ENCODE measurements at regions not wholly inside any gene's neighbourhood (a gene's known extent, or its start where the extent isn't known, plus 50 kb on each side); places are given as distances from the start of the nearest gene placed in this dataset.
"Not testable (repeated sequence)": the region's sequence is repeated elsewhere in the genome, so short reads cannot be mapped to it uniquely, and the experiment has no call there.

DNA sequence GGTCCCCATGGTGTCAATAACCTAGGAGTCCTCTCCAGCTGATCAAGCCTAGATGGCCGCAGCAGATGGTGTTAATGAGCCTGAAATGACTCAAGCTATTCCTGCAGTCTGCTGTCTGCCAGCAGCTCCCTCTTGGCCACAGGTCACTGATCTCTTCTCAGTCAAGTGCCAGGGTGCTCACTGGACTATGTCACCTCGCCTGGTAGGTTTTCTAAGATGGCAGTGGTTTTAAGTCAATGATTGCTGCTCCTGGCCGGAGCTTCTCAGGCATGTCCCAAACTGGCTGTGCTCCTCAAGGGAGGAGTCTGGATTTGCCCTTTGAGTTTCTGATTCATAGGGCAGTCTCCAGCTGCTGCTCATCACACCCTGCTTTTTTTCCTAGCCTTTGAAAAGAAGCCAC is 58.6 kb upstream of the SHISA6 start:
- peak; percentile 10 for DNase-seq (ENCODE audit: low read depth)

DNA sequence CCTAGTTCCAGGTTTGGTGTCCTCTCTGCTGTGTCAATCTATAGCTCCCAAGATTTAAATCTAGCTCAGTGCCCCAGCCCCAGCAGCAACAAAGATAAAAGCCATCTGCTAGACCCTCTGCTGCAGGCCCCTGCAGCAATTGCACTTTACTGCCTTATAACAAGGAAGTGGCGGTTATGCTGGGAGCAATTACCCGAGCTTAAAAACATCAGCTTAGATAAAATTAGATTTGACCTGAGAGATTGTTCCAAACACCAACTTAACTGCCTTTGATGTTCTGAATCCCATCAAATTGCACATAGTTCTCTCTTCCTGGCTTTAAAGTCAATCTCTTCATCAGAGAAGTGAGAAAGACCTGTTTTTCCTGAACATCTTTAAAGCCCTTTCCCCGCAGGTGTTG is 62.4 kb upstream of the SHISA6 start:
- no peak for DNase-seq (ENCODE audit: low read depth)

DNA sequence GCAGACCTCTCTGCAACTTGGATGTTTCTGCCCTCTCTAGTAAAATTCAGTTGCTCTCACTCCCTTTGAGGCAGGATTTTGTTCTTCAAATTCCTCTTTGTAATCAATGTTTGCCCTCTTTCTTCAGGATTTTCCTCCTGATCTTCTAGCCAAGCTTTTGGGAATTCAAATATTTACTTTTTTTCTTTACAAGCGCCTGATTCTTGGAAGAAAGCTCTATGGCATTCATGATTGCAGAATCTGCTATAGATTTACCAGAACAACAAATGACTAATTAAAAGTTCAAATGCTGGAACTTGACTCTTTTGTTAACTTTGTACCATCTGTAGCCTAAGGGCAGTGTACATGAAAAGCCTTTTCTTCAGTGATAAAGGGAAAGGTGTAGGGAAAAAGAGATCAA is 63.7 kb upstream of the SHISA6 start:
- no peak for DNase-seq (ENCODE audit: low read depth)

DNA sequence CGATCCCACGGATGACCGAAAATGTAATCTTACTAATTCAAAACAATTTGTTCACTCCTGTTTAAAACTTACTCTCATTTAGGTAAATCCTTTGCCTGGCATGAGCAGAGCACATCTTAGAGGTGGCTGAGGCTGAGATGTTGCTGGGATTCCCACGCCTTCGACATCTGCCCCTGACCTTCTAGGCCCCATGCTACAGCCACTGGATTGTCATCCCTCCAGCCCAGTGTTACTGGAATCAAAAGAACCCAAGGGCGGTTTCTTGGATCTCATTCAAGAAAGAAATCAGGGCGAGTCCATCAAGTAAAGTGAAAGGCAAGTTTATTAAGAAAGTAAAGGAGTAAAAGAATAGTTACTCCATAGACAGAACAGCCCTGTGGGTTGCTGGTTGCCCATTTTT is 64.5 kb upstream of the SHISA6 start:
- DNase-seq (ENCODE audit: low read depth) = no peak

DNA sequence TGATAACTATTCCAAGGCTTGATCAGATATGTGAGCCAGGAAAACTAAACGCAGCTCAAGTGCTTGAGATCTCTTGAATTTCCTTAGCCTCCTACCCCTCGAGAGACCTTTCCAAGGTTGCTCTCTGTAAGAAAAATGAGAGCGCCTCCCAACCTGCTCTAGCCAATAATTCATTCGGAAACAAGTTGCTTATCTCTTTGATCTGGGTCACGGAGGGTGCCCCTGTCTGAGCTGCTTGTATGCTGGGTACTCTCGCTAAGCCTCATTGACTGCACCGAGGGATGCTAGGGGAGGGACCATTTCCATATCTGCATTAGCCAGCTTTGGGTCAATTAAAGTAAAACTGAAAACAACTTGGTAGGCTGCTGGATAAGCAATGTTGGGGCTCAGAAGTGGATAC is 70.1 kb upstream of the SHISA6 start:
- no peak for DNase-seq (ENCODE audit: low read depth)

DNA sequence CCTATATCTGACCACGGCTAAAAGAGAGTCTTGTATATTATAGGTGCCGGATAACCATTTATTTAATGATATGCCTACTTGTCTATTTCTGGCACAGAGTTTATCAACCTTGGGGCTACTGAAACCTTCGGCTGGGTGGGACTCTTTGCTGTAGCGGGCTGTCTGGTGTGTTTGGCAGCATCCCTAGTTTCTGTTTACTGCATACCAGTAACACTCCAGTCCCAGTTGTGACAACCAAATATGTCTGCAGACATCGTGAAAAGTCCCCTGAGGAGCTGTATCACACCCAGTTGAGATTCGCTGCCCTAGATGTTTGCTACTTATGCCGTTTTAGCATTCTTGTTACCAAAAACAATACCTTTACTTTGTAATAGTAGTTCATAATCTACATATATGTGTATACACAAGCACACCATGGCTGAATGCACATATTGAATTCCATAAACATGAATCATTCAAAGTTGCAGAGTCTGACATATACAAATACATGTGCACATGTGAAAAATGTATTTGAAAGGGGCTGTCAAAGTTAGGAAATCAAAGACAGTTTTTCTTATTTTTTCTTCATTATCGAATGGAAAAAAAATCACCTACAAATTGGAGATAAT is 89.1 kb upstream of the SHISA6 start:
- DNase-seq (ENCODE audit: low read depth) = no peak

DNA sequence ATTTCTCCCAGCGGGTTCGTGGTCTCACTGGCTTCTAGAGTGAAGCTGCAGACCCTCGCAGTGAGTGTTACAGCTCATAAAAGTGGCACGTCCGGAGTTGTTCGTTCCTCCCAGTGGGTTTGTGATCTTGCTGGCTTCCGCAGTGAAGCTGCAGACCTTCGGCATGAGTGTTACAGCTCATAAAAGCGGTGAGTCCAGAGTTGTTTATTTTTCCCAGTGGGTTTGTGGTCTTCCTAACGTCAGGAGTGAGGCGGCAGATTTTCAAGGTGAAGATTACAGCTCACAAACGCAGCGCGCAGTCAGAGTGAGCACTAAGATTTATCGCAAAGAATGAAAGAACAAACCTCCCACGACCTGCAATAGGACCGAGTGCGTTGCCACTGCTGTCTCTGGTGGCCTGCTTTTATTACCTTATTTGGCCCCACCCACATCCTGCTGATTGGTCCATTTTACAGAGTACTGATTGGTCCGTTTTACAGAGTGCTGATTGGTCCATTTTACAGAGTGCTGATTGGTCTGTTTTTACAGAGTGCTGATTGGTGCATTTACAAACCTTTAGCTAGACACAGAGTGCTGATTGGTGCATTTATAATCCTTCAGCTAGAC is 90.0 kb upstream of the SHISA6 start:
- DNase-seq (ENCODE audit: low read depth) = not testable (repeated sequence)

DNA sequence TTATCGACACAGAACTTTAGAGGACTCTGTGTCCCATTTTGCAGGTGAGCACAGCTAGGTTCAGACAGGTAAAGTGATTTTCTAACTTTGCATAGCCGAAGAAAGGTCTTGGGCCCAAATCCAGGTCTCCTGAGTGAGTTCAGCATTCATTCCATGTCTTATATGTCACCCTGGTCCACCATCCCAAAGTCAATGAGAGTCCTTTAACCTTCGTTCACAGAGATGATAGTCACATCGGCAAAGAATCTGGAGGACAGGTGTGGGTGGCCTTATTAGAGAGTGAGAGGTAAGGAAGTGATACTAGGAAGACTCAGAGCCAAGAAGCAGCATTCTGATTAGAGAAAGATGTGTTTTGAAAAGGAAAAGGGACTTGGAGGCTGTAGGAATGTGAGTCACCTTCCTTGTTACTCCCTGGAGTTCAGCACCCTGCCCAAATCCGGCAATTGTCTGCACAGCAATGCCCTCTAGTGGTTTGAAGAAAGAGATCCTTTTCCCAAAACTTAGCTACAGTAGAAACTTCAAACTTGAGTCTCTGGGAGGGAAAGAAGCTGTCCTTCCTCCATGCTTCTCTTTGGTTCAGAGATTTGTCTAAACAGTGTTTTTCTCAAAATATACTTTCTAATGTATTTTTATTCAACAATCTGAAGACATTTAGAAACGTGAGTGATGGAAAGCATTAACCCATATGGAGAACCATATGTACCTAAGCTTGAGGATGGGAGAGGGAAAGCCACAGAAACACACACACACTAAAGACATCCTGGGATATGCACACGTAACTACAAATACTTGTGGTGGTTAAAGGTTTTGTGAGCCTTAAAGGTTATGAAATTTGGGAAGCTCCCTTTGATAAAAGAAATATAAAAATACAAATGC is 96.4 kb upstream of the SHISA6 start:
- DNase-seq (ENCODE audit: low read depth) = peak; percentile 3

DNA sequence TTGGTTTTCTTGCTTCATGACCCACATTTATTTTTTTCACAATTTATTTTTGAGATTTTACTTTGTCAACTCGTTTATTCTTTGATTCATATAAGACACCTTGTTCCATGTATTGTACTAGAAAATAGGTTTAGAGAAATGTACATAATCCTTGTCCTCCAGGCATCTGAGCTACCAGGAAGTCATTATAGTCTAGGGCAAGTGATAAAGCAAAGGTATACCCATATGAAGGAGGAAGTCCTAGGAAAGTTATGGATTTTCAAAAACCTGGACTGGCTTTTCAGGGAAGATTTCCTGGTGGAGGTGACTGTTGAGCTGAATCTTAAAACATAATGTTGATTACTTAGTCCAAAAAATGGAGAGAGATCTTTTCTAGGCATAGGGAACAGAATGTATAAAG is 98.8 kb upstream of the SHISA6 start:
- no peak for DNase-seq (ENCODE audit: low read depth)

DNA sequence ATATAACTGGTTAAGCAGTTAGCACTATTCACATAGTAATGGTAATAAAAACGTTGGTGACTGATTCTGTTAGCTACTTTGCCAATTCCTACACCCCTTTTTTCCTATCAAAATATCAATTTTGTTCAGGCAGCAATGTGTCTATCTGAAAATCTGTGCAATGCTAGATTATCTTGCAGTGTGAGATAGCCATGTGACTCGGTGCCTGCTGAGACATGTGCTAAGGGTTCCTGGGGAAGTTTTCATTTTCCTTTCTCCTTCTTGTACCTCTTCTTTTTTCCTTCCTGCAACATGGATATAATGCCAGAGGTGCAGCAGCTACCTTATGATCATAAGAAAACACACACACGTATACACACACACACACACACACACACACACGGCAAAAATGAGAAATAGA is 100.5 kb upstream of the SHISA6 start:
- DNase-seq (ENCODE audit: low read depth) = no peak

DNA sequence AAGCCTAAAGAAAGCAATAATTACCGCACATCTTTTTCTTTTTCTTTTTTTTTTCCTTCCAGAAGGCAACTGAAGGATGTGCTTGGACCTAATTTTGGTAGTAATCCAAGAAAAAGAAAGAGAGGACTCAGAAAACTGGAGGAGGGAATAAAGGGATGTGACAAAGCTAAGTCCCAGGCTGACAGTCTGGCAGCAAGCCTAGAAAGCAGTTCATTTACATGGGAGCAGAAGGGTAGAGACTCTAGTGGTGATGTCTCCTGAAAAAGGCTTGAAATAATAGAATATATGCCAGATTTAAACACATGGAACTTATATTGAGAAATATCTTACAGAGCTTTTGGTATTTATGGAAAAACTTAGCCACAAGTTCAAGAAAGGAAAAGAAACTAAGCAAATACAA is 101.0 kb upstream of the SHISA6 start:
- DNase-seq (ENCODE audit: low read depth) = no peak

DNA sequence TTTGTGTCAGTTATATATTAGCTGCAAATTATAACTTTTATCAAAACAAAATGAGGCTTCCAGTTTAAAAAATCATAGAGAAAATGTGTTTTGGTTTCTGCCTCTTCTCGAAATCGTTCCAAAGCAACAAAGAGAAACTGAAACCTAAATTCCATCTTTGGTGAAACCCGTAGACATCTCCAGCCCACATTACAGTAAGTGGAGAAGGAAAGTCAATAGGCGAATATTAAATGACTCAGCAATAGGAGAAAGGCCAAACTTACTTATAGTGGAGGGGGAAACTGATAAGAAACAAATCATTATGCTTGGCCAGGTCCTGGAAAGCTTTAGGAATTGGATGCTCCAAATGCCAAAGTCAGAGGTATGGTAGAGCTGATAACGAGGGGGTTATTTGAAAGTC is 103.0 kb upstream of the SHISA6 start:
- DNase-seq (ENCODE audit: low read depth) = no peak

DNA sequence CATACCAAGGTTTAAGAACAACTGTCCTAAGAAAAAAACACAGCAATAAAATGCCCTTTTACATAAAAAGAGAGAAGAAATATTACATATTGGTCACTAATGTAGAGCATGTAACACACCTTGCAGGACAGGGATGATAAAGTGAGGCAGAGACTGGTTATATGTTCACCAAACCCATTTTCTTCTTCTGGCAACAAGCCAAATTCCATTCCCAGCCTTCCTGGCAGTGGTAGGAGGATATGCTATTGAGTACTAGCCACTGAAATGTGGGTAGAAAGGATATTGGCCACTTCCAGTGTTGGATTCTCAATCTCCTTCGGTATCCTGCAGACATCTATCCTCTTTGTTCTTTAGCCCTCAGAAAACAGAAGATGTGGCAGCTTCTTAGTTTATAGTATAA is 105.2 kb upstream of the SHISA6 start:
- no peak for DNase-seq (ENCODE audit: low read depth)

DNA sequence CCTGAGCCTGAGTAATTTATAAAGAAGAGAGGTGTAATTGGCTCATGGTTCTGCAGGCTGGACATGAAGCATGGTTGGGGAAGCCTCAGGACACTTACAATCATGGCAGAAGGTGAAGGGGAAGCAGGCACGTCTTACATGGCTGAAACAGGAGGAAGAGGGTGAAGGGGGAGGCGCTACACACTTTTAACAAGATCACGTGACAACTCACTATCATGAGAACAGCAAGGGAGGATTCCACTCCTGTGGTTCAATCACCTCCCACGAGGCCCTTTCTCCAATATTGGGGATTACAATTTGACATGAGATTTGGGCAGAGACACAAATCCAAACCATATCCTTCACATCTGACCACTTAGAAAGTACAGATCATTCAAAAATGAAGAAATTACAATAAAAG is 110.6 kb upstream of the SHISA6 start:
- DNase-seq (ENCODE audit: low read depth) = no peak

DNA sequence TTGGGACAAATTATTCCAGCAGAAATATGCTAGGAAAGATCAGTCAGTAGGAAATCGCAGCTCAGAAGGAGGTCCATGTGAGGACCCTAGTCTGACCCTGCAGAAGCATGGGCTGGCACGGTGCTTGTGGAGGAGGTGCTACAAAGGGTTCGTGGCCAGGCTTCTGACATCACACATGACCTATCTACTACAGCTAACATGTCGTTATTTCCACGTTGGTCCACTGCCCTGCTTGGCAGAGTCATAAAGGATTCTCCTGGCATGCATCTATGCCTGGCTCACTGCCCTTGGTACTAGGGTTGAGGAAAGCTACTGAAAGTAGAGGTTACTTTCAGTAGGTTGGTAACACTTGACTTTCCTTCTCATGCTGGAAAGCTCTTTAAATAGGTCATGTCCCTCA is 118.1 kb upstream of the SHISA6 start:
- no peak for DNase-seq (ENCODE audit: low read depth)

DNA sequence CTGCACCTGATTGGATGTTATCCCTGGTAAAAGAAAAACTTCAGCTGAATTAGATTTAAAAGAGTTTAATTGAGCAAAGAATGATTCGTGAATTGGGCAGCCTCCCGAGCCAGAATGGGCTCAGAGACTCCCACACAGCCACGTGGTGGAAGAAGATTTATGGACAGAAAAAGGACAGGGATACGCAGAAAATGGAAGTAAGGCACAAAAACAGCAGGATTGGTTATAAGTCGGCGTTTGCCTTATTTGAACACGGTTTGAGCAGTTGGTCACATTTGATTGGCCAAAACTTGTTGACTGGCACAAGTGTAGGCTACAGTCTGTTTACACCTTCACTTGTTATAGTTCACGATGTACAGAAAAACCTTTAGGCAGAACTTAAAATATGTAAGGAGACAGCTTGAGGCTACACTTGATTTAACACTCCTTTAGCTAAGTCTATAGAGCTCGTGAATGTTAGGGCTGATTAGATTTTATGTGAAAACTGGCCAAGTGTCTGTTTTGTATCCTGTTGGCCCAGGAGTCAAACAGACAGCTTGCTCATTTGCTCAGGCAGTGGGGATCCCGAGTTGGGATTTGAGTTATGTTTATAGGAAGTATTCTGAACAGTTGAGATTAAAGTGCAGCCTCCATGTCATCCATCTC is 119.5 kb upstream of the SHISA6 start:
- DNase-seq (ENCODE audit: low read depth) = no peak

DNA sequence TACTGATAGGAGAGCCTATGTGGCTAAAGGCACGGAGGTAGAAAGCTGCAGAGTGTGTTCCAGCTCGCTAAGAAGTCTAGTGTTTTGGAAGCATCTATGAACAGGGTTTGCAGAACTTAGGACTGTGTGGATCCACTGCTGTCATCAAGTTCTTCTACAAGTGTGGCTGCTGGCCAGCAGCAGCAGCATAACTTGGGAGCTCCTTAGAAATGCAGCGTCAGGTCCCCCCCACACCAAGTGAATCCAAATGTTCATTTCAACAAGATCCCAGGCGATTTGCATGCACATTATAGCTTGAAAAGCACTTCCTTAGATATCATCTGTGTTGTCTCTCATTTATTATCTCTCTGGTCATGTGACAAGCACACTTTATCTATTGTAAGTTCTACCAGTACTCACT is 131.9 kb upstream of the SHISA6 start:
- DNase-seq (ENCODE audit: low read depth) = no peak

DNA sequence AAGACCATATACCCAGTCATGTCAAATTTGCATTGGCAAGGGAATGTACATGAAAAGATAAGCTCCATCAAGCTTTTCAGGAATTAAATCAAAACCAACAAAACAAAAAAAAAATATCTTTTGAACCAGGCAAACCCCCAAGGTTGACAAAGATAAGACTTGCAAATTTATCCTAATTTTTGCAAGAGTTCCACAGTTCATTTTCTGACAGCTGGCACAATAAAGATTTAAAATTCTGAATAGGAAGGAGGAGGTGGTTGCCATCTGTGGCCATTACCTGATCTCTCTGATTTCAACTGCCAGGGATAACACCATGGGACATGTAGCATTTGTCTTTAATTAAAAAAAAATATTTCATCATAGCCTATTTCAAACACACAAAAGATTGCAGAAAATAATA is 135.9 kb upstream of the SHISA6 start:
- DNase-seq (ENCODE audit: low read depth) = no peak

DNA sequence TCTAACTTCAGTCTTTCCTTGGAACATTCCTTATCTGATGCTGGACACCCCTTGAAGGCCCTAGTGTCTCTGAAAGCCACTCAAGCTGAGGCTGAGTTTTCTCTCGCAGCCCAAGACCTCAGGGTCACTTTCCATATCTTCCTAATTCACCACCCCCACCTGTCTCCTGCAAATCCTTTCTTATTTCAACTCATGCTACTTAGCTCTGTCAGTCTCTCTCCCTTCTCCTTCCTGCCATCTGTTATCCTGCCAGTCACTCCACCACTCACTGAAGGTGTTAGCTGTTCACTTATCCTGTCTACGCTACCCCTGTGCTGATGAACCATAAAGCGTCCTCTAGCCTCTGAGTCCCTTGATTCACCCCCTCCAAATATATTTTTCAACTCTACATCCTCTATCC is 143.9 kb upstream of the SHISA6 start:
- DNase-seq (ENCODE audit: low read depth) = no peak

DNA sequence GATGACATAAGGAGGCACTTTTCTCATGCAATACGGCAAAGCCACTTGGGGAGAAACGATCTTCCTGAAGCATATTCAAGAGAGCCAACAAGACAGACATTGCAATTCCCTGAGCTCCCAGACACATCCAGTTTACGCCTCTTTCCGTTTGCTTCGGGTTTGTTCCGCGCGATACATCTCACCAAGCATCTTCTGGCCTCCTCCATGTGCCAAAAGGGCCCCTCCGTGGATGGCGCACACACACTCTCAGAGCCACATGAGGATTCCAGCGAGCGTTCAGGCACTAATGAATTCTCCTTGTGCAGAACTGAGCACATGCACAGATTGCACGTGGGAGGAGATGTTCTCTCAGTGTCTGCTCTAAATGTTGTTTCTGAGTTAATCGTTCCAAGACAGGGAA is 146.7 kb upstream of the SHISA6 start:
- no peak for DNase-seq (ENCODE audit: low read depth)

DNA sequence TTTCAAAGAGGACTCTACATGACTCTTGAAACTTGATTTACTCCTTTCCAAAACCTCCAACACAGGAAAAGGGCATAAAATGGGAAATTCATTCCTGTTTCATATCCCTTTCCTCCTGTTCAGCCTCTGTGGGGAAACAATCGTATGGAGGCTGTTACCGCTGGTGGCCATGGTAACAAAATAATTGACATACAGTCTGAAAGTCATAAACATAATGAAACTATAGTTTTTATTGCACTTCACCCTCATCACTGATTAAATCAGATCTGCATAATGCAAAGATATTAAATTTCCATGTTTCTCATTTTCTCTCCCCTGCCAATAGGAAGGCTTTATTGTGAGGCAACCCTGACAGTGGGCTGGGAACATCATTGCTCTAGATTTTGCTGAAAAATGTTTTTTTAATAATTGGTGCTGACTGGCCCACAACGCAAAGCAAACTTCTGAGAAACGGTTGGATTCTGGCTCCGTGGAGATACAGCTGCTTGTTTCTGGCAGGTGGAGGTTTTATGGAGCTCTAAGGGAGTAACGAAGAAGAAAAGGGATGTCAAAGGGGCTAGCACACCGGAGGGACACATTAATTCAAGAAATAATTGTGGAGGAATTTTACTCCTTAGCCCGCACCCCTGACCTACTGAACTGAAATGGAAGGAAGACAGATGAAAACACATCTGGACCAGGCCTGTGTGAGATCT is 154.2 kb upstream of the SHISA6 start:
- no peak for DNase-seq (ENCODE audit: low read depth)

DNA sequence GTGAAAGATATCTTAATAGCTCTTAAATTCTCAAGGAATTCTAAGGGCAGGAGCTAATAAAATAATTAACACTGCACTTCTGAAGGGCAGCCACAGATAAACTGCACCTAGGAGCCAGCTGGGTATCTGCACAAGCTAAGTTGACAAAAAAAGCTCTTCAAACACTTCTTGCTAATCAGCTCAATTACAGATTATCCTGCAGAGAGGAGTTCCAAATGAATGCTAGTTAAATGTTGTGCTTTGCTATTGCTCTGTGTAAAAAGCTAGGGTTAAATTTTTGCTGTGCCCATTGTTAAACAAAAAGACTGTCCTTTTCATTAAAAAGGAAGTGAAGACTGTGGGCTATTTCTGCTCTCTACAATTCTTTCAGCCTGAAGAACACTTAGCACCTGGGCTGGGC is 158.5 kb upstream of the SHISA6 start:
- no peak for DNase-seq (ENCODE audit: low read depth)
